Body of pancreas (tissue), 4 donors: ENCODE measurements at regions not wholly inside any gene's neighbourhood (a gene's known extent, or its start where the extent isn't known, plus 50 kb on each side); places are given as distances from the start of the nearest gene placed in this dataset.

Source experiments
- ATAC-seq: fragments of 150-250 bp; one replicate; pipeline ENCODE4 v1.9.1; 2016
- DNase-seq, 4 donors: peaks; one replicate each; pipeline ENCODE4 v3.0.0-alpha.2; 2019
- H3K27ac ChIP-seq, 4 donors: fragments of 200-600 bp; sonication (generic); 1 replicate in 3 of 4; 2 replicates in 1 of 4; pipeline versions ENCODE4 v1.5.1 to v1.6.1; 2016 to 2019; ENCODE audit warnings: mild to moderate bottlenecking in 1 of 4, mixed read lengths in 1 of 4, moderate library complexity in 1 of 4
- H3K27me3 ChIP-seq, 2 donors: fragments of 200-600 bp; sonication (generic); one replicate each; pipeline ENCODE4 v1.6.0; 2016; ENCODE audit warnings: mild to moderate bottlenecking in 1 of 2
- H3K36me3 ChIP-seq, 2 donors: fragments of 200-600 bp; sonication (generic); replicated peaks in 1 of 2; 2 replicates each; pipeline ENCODE4 v1.5.1; 2016; ENCODE audit warnings: low read depth in 2 of 2; ENCODE audit not compliant: insufficient read depth in 1 of 2
- H3K4me1 ChIP-seq: fragments of 200-600 bp; sonication (generic); one replicate; pipeline ENCODE4 v1.6.0; 2016
- H3K4me3 ChIP-seq, 2 donors: fragments of 200-600 bp; sonication (generic); 1 replicate in 1 of 2; 2 replicates in 1 of 2; pipeline ENCODE4 v1.5.1; 2016 to 2019
- H3K9me3 ChIP-seq, 3 donors: fragments of 200-600 bp; sonication (generic); 1 replicate in 2 of 3; 2 replicates in 1 of 3; pipeline ENCODE4 v1.5.1; 2016
- POLR2A ChIP-seq, 3 donors: fragments of 450-650 bp; IDR thresholded peaks; one replicate each; pipeline ENCODE4 v1.6.1; 2016; ENCODE audit warnings: antibody characterized with exemption in 3 of 3, mild to moderate bottlenecking in 2 of 3
- WGBS, 2 donors: methylation state at CpG; one replicate each; pipeline ENCODE4 v1.1.5; 2017; 5-methylcytosine and 5-hydroxymethylcytosine counted together
- intact Hi-C: fragments of 100-400 bp; cut with DNase I; formaldehyde crosslinking; loops from one replicate; pipeline ENCODE4 v1.15.1; 2023
- TF ChIP-seq, protein P1 (sequence below), 7 experiments: fragments of 450-650 bp in 4 of 7; fragments of 200-600 bp in 3 of 7; sonication (generic) in 3 of 7; IDR thresholded peaks; one replicate each; pipeline ENCODE4 v1.5.1; 2016 to 2019; ENCODE audit warnings: antibody characterized with exemption in 7 of 7

DNA sequence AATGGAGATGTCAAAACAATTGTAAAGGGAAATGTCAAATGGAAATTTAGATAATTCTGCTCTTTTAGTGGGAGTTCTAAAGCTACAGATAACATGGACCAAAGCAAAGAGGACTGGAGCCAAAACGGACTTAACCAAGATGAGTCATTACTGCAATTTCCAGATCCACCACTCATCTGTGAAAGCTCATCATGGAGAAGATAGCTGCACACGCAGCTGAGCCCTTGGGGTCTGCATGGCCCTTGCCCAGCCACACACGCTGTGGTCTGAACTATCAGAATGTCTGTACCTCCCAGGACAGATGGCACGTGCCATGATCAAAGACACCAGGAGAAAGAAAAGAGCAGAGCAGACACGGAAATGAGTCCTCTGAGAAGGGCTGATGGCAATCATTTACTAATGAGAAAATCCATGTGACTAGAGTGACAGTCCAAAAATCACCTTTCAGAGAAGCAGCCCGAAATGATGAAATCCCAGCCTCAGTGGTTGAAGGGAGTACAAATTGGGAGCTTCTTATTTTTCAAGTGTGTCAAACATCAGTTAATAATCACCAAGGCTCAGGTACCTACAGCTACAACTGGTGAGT, 177.9 kb upstream of the MGMT start:
- Histone ChIP-seq H3K4me3 (no peak overlapping the region), H3K4me1 (no peaks in the 10 kb centered on the region), H3K9me3 (no peaks in the 10 kb centered on the region), H3K36me3 (no peaks in the 10 kb centered on the region), H3K27ac (no peak overlapping the region), H3K27me3 (no peaks in the 10 kb centered on the region)
- no peak for TF ChIP-seq POLR2A (IDR thresholded peaks at IDR 0.05)
- TF ChIP-seq, protein P1, sequence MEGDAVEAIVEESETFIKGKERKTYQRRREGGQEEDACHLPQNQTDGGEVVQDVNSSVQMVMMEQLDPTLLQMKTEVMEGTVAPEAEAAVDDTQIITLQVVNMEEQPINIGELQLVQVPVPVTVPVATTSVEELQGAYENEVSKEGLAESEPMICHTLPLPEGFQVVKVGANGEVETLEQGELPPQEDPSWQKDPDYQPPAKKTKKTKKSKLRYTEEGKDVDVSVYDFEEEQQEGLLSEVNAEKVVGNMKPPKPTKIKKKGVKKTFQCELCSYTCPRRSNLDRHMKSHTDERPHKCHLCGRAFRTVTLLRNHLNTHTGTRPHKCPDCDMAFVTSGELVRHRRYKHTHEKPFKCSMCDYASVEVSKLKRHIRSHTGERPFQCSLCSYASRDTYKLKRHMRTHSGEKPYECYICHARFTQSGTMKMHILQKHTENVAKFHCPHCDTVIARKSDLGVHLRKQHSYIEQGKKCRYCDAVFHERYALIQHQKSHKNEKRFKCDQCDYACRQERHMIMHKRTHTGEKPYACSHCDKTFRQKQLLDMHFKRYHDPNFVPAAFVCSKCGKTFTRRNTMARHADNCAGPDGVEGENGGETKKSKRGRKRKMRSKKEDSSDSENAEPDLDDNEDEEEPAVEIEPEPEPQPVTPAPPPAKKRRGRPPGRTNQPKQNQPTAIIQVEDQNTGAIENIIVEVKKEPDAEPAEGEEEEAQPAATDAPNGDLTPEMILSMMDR (IDR thresholded peaks at IDR 0.05) = no peak
- ATAC-seq (no peak), DNase-seq (no peak)
- intact Hi-C loops = no loop called here
- 37 to 53% methylated on average over 6 of the region's 6 CpGs for WGBS, 2 donors

- H3K4me3 ChIP-seq = no peak overlapping the region
- ATAC-seq (no peak), DNase-seq (no peak)
- TF ChIP-seq, protein P1 (IDR thresholded peaks at IDR 0.05) = no peak
- TF ChIP-seq POLR2A (IDR thresholded peaks at IDR 0.05) = no peak
- H3K4me1 ChIP-seq = no peaks in the 10 kb centered on the region
- 50 to 55% methylated on average over 2 of the region's 2 CpGs for WGBS, 2 donors
- H3K27ac ChIP-seq = no peak overlapping the region
- no peaks in the 10 kb centered on the region for H3K27me3 ChIP-seq
- intact Hi-C loops = no loop called here
- H3K9me3 ChIP-seq = no peaks in the 10 kb centered on the region
- H3K36me3 ChIP-seq = no peaks in the 10 kb centered on the region
These were observed 172.9 kb upstream of the MGMT start for GRCh38 chr10:129293991-129294700.

GRCh38 chr10:129294944-129295343, 172.1 kb upstream of the MGMT start:
- H3K27ac ChIP-seq = no peak overlapping the region
- H3K36me3 ChIP-seq = no peaks in the 10 kb centered on the region
- TF ChIP-seq, protein P1 (IDR thresholded peaks at IDR 0.05) = no peak
- no peak for TF ChIP-seq POLR2A (IDR thresholded peaks at IDR 0.05)
- no peaks in the 10 kb centered on the region for H3K9me3 ChIP-seq
- no peak for ATAC-seq
- no peaks in the 10 kb centered on the region for H3K27me3 ChIP-seq
- 62 to 66% methylated on average over 3 of the region's 3 CpGs for WGBS, 2 donors
- H3K4me1 ChIP-seq = no peaks in the 10 kb centered on the region
- no peak overlapping the region for H3K4me3 ChIP-seq
- DNase-seq = no peak
- intact Hi-C loops = no loop called here

- no peaks in the 10 kb centered on the region for H3K4me1 ChIP-seq
- TF ChIP-seq, protein P1 (IDR thresholded peaks at IDR 0.05) = no peak
- no peak for TF ChIP-seq POLR2A (IDR thresholded peaks at IDR 0.05)
- no peaks in the 10 kb centered on the region for H3K36me3 ChIP-seq
- no peak for DNase-seq
- no peak for ATAC-seq
- H3K4me3 ChIP-seq = no peak overlapping the region
- 19 to 25% methylated on average over 5 of the region's 5 CpGs for WGBS, 2 donors
- intact Hi-C loops = no loop called here
- no peaks in the 10 kb centered on the region for H3K27me3 ChIP-seq
- no peaks in the 10 kb centered on the region for H3K9me3 ChIP-seq
- H3K27ac ChIP-seq = no peak overlapping the region
These were observed 162.0 kb upstream of the MGMT start for GRCh38 chr10:129305046-129305445.

- no peak for TF ChIP-seq POLR2A (IDR thresholded peaks at IDR 0.05)
- TF ChIP-seq, protein P1 (IDR thresholded peaks at IDR 0.05) = peak in 1 of 7 experiments; percentile 4
- H3K27ac ChIP-seq = no peak overlapping the region
- 35 to 47% methylated on average over 8 of the region's 8 CpGs for WGBS, 2 donors
- H3K27me3 ChIP-seq = no peaks in the 10 kb centered on the region
- H3K4me1 ChIP-seq = no peaks in the 10 kb centered on the region
- H3K9me3 ChIP-seq = no peaks in the 10 kb centered on the region
- intact Hi-C loops = no loop called here
- no peak overlapping the region for H3K4me3 ChIP-seq
- ATAC-seq (no peak), DNase-seq (peak in 3 of 4 donors; percentile 7 to 20 (median 9))
- H3K36me3 ChIP-seq = no peaks in the 10 kb centered on the region
These were observed 159.9 kb upstream of the MGMT start for GRCh38 chr10:129307141-129307540.
